HG02763 (cell line): ENCODE measurements at regions not wholly inside any gene's neighbourhood (a gene's known extent, or its start where the extent isn't known, plus 50 kb on each side); places are given as distances from the start of the nearest gene placed in this dataset.
"Not testable (repeated sequence)": the region's sequence is repeated elsewhere in the genome, so short reads cannot be mapped to it uniquely, and the experiment has no call there.

Experiments
- ATAC-seq: cut with Tn5 transposase; IDR thresholded peaks from one replicate; pipeline ENCODE4 v1.9.1; 2021; ENCODE audit warnings: mild to moderate bottlenecking, moderate library complexity; ENCODE audit not compliant: unreplicated experiment

DNA sequence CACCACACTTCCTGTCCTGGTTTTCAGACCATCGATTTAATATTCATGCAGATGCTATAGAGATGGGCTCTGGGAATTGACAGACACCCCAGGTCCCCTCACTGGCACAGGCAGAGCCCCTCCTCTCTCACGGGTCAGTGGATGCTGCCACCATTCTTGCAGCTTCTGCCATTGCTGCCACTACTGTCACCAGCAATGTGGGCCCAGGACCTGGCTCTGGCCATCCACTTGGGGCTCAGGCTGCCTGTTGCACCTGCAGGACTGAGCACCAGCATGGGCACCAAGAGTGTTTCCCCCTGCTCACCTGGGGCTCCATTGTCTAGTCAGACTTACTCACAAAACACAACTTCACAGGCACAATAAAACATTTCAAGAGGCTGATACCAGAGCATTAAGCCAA, 479.0 kb upstream of the ZNF608 start:
- ATAC-seq = no peak

DNA sequence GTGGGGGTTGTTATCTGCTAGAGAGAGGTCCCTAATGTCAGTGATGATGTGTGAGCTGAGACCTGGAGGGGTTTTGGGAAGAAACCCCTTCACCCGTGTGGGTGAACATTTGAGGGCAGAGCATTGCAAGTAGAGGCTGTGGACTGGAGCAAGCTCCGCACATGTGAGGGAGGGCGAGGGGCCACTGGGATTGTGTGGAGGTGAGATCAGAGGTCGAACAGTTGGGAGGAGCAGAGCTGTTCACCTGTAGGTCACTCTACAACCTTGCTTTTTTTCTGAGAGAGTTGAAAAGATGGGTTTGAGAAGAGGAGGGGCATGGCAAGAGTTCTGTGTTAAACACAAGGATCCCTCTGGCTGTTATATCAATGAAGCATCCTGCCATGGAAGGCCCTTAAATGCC, 480.4 kb upstream of the ZNF608 start:
- no peak for ATAC-seq

DNA sequence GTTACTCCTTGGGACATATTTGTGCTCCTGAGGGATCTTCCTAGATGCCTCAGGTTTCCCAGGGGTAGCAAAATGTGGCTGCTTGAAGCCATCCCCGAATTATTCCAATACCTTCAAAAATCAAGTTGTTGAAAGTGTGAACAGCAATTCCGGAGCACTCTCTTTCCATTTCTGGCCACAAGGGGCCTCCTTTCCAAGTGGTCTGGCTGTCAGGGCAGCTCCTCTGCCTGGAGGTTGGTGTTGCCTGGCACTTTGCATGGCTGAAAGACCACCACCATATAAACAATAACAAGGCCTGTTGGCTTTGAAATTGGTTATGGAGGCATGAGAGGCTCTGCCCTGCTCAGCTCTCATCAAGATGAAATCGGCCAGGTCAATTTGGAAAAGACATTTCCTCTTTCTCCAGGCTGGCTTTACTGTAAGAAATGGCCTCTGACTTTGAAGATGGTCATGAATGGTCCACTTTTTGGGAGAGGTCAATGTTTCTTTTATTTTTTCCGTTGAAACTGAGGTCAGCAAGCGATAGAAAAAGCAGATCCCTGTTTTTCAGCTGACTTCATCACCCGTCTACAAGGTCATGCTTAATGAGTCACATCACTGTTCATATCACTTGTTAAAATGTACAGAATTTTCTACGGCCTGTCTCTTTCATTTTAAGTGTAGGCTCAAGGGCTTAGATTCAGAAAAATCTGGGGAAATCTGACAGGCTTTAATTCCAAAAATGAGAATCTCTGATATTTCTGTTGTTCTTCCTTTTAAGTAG, 481.1 kb upstream of the ZNF608 start:
- no peak for ATAC-seq

DNA sequence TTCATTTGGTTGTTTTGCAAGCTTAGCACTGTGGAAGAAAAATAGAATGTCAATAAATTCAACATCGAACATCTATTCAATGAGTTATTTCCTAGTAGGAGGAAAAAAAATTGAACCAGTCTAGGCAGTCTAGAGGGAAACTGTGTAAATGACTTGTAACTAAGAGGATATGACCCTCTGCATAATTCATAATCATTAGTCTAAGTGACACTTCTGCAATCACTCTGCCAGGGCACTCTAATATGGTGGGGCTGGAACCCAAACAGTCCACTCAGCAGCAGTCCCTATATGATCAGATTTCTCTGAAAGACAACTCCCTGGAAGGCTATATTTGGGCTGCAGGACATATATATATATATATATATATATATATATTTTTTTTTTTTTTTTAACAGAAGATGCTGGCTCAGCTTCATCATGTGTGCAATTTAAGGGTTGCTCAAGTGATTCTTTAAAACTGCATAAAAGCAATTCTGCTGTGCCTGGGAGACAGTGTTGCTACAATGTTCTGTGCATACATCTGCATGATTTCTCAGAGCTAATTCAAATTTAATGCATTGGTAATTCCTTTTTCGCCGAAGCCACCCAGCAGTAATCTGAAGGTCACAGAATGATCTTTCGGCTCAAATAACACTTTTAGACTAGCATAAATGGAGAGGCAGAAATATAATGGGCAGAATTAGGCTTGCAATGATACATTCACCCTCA, 482.1 kb upstream of the ZNF608 start:
- no peak for ATAC-seq

DNA sequence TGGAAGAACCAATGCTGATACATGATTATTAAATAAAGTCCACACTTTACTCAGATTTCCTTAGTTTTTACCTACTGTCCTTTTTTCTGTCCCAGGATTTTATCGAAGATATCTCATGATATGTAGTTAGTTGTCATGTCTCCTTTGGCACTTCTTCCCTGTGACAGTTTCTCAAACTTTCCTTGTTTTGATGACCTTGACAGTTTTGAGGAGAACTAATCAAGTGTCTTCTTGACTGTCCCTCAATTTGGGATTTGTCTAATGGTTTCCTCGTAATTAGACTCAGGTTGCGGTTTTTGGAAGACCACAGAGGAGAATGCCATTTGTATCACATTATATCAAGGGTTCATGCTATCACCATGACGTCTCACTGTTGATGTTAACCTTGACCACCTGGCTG, 483.1 kb upstream of the ZNF608 start:
- ATAC-seq = no peak

DNA sequence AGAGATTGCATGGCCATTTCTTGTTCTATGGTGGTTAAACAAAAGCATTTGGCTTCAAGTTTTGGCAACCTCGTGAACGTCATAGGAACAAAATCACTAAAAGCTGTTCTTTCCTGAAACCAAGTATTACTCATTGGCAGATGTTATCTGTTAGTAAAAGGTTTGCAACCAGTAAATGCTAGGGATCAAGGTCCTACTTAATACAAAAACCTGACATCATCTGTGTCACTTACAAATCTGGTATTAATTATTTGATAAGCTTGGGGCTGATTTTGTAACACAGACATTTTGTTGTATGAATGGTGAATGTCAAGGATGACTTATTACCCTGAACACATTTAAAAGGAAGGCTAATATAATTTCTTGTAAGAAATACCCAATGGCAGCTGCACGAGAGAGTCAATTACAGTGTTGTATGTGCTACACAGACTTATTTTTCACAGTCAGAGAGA, 486.4 kb upstream of the ZNF608 start:
- ATAC-seq = no peak

DNA sequence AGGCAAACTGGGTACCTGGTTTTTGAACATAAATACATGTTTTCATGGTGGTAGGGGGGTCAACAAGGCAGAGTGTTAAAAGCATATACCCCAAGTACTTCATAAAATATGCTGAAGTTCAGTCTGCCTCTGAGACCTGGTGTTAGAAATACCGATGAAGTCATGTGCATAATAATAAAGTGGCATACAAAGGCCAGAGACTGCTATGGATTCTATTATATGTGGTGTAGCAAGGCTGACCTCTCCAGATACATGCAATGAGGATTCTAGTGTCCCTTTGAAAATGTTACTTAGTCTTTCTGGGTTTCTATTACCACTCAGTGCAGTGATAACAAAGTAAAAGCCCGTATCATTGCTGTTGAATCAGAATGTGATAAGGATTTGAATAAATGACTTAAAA, 487.5 kb upstream of the ZNF608 start:
- ATAC-seq = no peak

DNA sequence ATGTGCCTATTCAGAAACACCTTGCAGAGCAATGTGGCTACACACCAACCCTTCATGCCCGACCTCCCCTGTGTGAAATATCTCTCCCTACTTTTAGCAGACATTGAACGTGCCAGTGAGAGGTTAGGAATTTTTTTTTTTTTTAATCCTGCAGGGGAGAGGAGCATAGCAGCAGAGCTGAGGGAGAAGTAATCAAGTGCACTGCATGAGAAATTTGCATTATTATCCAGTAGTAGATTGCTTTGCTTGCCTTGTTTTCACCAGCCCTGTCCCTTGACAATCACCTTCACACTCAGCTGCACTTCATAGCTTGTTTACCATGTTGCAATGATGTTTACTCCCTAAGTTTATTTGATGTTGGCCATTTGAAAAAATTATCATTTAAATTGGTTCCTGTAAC, 489.6 kb upstream of the ZNF608 start:
- no peak for ATAC-seq

DNA sequence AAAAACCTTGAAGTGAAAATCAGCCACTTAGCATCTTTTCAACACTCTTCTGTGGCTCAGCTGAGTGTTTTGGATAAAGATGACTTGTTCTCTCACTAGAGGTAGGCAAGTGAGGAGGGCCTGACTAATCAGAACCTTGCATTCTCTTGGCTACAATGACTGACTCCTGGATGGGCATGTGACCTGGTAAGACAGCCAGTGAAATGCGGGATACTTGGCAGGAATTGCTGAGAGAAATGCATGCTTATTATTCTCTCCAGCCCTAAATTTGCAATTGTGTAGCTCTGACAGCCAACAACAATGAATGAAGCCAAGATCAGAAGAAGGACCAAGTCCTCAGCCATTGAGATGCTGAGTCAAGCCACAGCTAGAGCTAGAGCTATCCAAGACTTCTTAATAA, 490.5 kb upstream of the ZNF608 start:
- no peak for ATAC-seq

DNA sequence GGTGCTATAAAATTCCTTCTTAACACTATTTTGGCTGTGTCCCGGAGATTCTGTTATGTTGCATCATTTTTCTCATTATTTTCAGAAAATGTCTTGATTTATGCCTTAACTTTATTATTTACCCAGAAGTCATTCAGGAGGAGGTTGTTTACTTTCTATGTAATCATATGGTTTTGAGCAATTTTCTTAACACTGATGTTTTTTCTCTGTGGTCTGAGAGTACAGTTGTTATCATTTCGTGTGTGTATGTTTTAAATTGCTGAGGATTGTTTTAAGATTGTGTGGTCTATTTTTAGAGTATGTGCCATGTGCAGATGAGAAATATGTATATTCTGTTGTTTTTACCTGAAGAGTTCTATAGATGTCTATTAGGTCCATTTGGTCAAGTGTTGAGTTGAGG, 498.1 kb upstream of the ZNF608 start:
- ATAC-seq = no peak

DNA sequence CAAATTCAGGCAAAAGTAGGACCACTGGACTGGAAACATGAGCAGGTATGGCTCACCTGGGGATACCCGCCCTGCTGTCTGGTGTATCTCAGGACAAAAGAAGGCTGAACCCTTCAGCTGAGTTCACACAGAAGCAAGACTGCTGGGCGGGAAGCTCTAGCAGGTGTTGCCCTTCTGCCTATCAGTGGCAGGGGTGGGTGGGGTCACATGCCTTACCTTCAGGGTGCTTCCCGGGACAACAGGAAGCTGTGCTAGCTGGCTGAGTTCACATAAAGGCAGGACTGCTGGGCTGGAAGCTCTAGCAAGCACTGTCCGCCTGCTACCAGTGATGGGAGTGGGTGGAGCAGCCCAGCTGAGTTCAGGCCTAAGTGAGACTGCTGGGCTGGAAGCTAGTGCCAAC, 498.8 kb upstream of the ZNF608 start:
- ATAC-seq = no peak

DNA sequence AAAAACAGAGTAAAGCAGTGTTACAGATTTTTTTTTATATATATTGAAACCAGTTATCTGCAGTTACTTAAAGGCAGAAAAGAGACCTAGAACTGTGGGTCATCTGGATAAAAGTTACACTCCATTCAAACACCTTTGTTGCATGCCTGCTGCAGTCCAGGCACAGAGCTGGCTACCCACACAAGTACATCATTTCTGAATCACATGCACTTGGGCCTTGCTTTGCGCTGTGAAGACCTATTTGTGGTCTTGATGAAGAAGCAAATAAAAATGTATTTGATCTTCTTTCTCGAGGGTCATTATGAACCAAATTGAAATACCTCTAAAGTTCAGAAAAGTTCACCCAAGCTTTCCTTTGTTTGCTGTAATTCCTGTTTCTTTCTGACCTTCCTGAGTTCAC, 503.0 kb upstream of the ZNF608 start:
- ATAC-seq = no peak

DNA sequence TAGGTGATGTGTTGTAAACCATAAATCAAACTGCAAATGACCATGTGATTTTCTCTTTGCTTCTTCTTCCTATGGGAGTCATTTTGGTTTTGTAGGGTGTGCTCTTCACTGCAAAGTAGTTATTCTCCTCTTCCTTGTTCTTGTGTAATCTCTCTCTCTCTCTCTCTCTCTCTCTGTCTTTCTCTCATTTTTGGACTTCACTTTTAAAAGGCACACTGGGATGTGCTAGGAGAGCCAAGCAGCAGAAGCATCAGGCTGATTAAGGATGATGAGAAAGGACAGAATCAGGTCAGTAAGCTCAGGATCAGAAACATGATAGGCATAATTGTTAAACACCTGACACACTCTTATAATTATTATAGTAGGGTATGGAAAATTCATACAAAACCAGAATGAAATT, 505.3 kb upstream of the ZNF608 start:
- no peak for ATAC-seq

DNA sequence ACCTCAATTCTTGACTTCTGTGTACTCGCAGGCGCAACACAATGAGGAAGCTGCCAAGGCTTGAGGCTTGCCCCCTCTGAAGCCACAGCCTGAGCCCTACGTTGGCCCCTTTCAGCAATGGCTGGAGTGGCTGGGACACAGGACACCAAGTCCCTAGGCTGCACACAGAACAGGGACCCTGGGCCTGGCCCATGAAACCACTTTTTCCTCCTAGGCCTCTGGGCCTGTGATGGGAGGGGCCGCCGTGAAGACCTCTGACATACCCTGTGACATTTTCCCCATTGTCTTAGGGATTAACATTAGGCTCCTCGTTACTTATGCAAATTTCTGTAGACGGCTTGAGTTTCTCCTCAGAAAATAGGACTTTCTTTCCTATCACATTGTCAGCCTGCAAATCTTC, 507.2 kb upstream of the ZNF608 start:
- not testable (repeated sequence) for ATAC-seq

DNA sequence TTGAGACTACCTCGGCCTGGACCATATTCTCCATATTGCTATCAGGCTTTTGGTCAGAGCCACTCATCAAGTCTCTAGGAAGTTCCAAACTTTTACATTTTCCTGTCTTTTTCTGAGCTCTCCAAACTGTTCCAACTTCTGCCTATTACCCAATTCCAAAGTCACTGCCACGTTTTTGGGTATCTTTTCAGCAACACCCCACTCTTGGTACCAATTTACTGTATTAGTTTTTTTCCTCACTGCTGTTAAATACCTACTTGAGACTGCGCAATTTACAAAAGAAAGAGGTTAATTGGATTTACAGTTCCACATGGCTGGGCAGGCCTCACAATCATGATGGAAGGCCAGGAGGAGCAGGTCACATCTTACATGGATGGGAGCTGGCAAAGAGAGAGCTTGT, 507.8 kb upstream of the ZNF608 start:
- no peak for ATAC-seq

DNA sequence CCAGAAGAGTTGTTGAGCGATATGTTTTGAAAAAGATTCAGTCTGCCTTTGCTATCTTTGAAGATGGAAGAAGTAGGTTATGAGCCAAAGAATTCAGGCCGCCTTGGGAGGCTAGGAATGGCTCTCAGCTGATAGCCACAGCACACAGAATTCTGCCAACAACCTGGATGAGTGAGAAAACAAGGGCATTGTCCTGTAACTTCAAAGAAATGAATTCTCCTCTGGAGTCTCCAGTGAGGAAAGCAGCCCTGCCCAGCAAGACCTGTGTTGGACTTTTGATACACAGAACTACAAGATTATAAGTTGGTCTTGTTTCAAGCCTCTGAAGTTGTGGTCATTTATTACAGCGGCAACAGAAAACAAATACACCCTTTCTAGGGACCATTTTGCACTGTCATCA, 509.9 kb upstream of the ZNF608 start:
- ATAC-seq = no peak

DNA sequence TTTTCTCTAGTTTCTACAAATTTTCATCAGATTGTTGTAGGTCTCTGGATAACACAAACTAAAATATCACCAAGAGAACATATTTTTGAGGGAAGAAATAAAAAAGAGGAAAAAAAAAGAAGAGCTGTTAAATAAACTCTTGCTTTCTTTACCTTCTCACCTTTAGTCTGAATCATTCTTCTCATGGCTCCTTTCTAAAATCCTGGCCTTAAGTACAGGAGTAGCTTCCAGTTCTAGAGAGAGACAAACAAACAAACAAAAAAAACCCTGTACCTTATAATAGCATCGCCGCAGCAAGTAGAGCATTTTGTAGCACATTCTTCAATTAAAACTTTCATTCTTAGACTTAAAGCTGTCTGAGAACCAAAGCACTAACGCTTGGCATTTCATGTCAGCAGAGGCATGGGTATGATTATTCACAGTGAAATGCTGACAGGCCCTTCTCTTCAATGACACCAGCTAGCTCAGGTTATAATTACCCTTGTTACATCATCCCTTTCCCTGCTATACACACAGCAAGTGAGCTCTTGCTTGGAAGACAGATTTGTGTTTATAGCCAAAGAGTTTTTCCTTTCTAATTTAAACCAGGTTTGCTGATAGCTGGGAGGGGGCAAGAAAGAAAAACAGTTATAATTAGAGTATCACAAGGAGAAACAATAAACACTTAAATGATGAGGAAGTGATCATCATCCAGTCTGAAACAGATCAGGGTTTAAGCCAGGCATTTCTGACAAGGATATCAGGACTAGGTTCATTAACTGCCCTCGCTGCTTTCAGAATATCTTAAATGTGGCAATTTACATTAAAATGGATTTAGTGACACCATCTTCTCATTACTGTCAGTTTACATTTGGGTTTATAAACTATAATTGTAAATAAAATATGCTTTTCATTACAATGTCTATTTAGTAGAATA, 510.9 kb upstream of the ZNF608 start:
- no peak for ATAC-seq

DNA sequence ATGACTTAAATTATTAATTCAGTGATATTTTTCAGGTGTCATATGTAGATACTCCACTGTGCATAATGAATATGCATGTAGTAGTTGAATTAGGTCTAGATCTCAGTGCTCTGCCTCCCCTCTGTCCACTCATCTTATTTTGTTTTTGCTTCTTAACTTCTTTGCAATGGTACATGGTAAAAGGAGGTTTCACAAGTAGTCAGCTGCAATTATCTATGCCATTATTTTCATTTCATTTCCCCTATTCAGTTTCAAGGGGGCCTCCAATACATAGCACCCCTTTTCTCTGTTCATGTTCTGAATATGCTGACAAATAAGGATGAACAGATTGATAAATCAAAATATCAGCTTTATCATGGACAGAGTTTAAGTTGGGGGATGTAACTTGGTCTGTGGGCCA, 511.6 kb upstream of the ZNF608 start:
- ATAC-seq = no peak

DNA sequence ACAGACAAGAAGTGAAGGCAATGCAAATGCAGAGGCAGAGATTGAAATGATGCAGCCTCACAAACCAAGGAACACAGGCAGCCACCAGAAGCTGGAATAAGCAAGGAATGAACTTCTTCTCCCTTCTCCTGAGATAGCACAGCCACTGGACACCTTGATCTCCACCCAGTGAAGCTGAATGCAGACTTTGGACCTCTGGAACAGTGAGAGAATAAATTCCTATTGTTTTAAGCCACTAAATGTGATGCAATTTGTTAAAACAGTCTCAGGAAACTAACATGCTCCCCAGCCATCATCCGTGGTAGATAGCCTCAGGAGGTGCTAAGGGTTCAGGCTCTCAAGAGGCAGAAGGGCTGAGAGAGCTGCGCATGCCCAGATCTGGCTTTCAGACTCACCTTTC, 512.2 kb upstream of the ZNF608 start:
- ATAC-seq = no peak

DNA sequence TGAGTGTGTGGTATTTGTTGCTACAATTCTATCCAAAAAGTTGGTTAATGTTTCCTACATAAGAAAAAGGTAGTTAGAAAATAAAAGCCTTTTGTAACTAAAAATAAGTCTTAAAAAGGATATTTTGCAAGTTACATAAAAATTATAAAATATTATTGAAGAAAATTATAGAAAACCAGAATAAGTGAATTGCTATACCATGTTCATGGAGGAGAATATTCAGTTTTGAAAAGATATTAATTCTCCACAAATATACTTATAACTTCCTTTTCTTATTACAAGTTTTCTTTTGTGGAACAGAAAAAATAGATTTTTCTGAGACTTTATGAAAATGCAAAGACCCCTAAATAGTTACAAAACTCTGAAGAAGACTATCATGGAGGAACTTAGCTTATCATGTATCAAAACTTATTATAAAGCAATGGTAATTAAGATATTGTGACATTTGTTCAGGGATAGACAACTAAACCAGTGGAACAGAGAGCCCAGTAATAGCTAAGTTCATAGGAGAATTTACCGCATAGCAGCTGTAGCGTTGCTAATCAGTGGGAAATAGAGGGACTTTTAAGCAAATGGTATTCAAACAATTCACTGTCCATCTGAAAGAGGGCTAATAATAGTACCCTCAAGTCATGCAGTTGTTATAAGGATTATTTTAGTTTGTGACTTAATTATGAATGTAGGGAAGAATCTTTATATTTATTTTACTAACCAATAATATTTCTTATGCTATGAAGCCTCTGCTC, 515.2 kb upstream of the ZNF608 start:
- no peak for ATAC-seq

DNA sequence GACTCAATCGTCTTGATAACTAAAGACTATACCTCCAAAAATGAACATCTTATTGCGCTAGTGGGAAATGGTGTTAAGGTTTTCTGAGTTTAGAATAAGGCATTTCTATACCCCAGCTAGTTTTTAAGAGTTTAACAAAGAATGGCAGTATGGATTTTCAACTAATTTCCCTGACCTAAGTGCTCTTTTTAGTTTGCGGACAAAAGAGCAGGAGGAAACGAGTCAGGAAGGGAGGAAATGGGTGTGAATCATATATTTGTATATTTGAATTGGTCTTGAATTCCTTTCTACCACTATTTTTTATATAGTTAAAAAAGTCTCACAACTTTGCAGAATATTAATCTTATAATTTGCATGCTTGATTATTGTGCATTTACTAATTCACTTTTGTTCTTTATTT, 516.3 kb upstream of the ZNF608 start:
- no peak for ATAC-seq
